ENCODE measurements at regions not wholly inside any gene's neighbourhood (a gene's known extent, or its start where the extent isn't known, plus 50 kb on each side); places are given as distances from the start of the nearest gene placed in this dataset.
A peak's percentile ranks its signal among the peaks of the same experiment; 100 is the strongest.

GRCh38 chr10:78455236-78455635 is 421.6 kb downstream of the RPS24 start:
- Histone ChIP-seq H3K4me1 (ENCODE audit: insufficient read depth, poor library complexity, severe bottlenecking) (peaks cover 5% of the 10 kb centered on the region), H3K27ac (ENCODE audit: poor library complexity, severe bottlenecking) (no peak overlapping the region), H3K9me3 (ENCODE audit: severe bottlenecking) (no peaks in the 10 kb centered on the region), H3K36me3 (ENCODE audit: low read depth) (no peaks in the 10 kb centered on the region), H3K4me3 (ENCODE audit: severe bottlenecking) (no peak overlapping the region), H3K27me3 (ENCODE audit: insufficient read depth, poor library complexity, severe bottlenecking) (no peaks in the 10 kb centered on the region)
- TF ChIP-seq, protein P1, sequence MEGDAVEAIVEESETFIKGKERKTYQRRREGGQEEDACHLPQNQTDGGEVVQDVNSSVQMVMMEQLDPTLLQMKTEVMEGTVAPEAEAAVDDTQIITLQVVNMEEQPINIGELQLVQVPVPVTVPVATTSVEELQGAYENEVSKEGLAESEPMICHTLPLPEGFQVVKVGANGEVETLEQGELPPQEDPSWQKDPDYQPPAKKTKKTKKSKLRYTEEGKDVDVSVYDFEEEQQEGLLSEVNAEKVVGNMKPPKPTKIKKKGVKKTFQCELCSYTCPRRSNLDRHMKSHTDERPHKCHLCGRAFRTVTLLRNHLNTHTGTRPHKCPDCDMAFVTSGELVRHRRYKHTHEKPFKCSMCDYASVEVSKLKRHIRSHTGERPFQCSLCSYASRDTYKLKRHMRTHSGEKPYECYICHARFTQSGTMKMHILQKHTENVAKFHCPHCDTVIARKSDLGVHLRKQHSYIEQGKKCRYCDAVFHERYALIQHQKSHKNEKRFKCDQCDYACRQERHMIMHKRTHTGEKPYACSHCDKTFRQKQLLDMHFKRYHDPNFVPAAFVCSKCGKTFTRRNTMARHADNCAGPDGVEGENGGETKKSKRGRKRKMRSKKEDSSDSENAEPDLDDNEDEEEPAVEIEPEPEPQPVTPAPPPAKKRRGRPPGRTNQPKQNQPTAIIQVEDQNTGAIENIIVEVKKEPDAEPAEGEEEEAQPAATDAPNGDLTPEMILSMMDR (IDR thresholded peaks at IDR 0.05; ENCODE audit: poor library complexity, severe bottlenecking), result no peak
- ATAC-seq (ENCODE audit: low read depth) (no peak), DNase-seq (ENCODE audit: low spot score) (no peak)

GRCh38 chr10:78455811-78456210 is 422.1 kb downstream of the RPS24 start:
- Histone ChIP-seq H3K27ac (ENCODE audit: poor library complexity, severe bottlenecking) (no peak overlapping the region), H3K4me3 (ENCODE audit: severe bottlenecking) (no peak overlapping the region), H3K27me3 (ENCODE audit: insufficient read depth, poor library complexity, severe bottlenecking) (no peaks in the 10 kb centered on the region), H3K4me1 (ENCODE audit: insufficient read depth, poor library complexity, severe bottlenecking) (peaks cover 5% of the 10 kb centered on the region), H3K9me3 (ENCODE audit: severe bottlenecking) (no peaks in the 10 kb centered on the region), H3K36me3 (ENCODE audit: low read depth) (no peaks in the 10 kb centered on the region)
- TF ChIP-seq, protein P1 (IDR thresholded peaks at IDR 0.05; ENCODE audit: poor library complexity, severe bottlenecking), result no peak
- DNase-seq (ENCODE audit: low spot score) (no peak), ATAC-seq (ENCODE audit: low read depth) (no peak)

GRCh38 chr10:78456649-78457400 is 423.2 kb downstream of the RPS24 start:
- H3K4me1 ChIP-seq (ENCODE audit: insufficient read depth, poor library complexity, severe bottlenecking), result peaks cover 5% of the 10 kb centered on the region
- TF ChIP-seq, protein P1 (IDR thresholded peaks at IDR 0.05; ENCODE audit: poor library complexity, severe bottlenecking), result no peak

DNA sequence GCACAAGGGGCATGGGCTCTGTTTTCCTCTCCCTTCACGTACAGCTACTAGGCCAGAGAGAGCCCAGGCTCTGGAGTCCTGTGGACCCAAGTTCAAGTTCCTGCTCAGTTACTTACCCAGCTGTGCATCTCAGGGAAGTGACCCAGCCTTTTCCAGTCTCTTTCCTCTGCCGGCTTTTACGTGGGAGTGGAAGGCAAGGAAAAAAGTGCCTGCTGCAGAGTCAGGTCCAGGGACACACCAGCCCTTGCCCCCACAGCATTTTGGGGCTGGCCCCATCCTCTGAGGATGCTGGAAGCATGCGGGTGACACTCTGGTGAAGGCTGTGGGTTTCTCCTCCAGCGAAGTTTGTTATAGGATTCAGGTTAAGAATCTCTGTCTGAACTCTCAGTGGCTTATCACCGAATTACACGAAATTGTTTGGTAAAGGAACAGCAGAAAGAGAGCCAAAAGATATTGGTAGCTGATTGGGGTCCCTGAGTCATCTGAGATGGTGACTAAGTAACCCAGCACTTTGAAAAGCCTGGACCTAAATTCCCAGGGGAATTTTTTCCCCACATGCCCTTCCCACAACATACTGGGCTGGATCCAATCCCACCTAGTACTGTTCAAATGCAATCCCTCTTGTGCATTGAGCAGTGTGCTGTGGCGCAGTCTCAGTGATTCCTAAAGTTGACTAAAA is 424.3 kb downstream of the RPS24 start:
- TF ChIP-seq, protein P1 (IDR thresholded peaks at IDR 0.05; ENCODE audit: poor library complexity, severe bottlenecking), result no peak
- ATAC-seq (ENCODE audit: low read depth), result no peak
- DNase-seq (ENCODE audit: low spot score), result peak; percentile 4
- Histone ChIP-seq H3K4me3 (ENCODE audit: severe bottlenecking) (no peak overlapping the region), H3K36me3 (ENCODE audit: low read depth) (no peaks in the 10 kb centered on the region), H3K9me3 (ENCODE audit: severe bottlenecking) (no peaks in the 10 kb centered on the region), H3K4me1 (ENCODE audit: insufficient read depth, poor library complexity, severe bottlenecking) (peaks cover 5% of the 10 kb centered on the region), H3K27me3 (ENCODE audit: insufficient read depth, poor library complexity, severe bottlenecking) (no peaks in the 10 kb centered on the region), H3K27ac (ENCODE audit: poor library complexity, severe bottlenecking) (no peak overlapping the region)

More at GRCh38 chr10:78456649-78457400, 423.2 kb downstream of the RPS24 start:
- H3K36me3 ChIP-seq (ENCODE audit: low read depth), result no peaks in the 10 kb centered on the region
- no peaks in the 10 kb centered on the region for H3K27me3 ChIP-seq (ENCODE audit: insufficient read depth, poor library complexity, severe bottlenecking)
- H3K27ac ChIP-seq (ENCODE audit: poor library complexity, severe bottlenecking), result no peak overlapping the region
- DNase-seq (ENCODE audit: low spot score), result peak; percentile 25
- no peak overlapping the region for H3K4me3 ChIP-seq (ENCODE audit: severe bottlenecking)
- ATAC-seq (ENCODE audit: low read depth), result no peak
- H3K9me3 ChIP-seq (ENCODE audit: severe bottlenecking), result no peaks in the 10 kb centered on the region
